Adrenal gland (tissue), 9 donors: ENCODE measurements at regions not wholly inside any gene's neighbourhood (a gene's known extent, or its start where the extent isn't known, plus 50 kb on each side); places are given as distances from the start of the nearest gene placed in this dataset.

Source experiments
- DNase-seq, 7 donors: peaks; one replicate each; pipeline ENCODE4 v3.0.0-alpha.2; 2019 to 2020
- H3K27ac ChIP-seq, 5 donors: fragments of 200-600 bp; sonication (generic) in 4 of 5; 1 replicate in 3 of 5; 2 replicates in 2 of 5; pipeline versions ENCODE4 v1.5.1 to v1.8.0; 2016 to 2020; ENCODE audit warnings: mild to moderate bottlenecking in 1 of 5
- H3K27me3 ChIP-seq: fragments of 200-600 bp; 2 replicates; pipeline ENCODE4 v1.8.0; 2021
- H3K36me3 ChIP-seq, 2 donors: fragments of 200-600 bp; replicated peaks in 1 of 2; 1 replicate in 1 of 2; 2 replicates in 1 of 2; pipeline versions ENCODE4 v1.5.1 to v1.8.0; 2018 to 2022
- H3K4me1 ChIP-seq, 2 donors: fragments of 200-600 bp; replicated peaks in 1 of 2; 1 replicate in 1 of 2; 2 replicates in 1 of 2; pipeline versions ENCODE4 v1.5.1 to v1.8.0; 2018 to 2021
- H3K4me3 ChIP-seq, 4 donors: fragments of 200-600 bp; sonication (generic) in 3 of 4; one replicate each; pipeline ENCODE4 v1.5.1; 2016 to 2018
- H3K9me3 ChIP-seq, 3 donors: fragments of 200-600 bp; sonication (generic) in 1 of 3; replicated peaks in 1 of 3; 1 replicate in 2 of 3; 2 replicates in 1 of 3; pipeline versions ENCODE4 v1.5.1 to v1.8.0; 2016 to 2021
- CTCF ChIP-seq, 6 experiments: fragments of 450-650 bp in 4 of 6; fragments of 200-600 bp in 2 of 6; sonication (generic) in 1 of 6; IDR thresholded peaks; 1 replicate in 5 of 6; 2 replicates in 1 of 6; pipeline versions ENCODE4 v1.5.1 to v1.8.0; 2016 to 2021; ENCODE audit warnings: antibody characterized with exemption in 6 of 6, mild to moderate bottlenecking in 2 of 6, moderate library complexity in 1 of 6
- POLR2A ChIP-seq, 2 donors: fragments of 450-650 bp; IDR thresholded peaks; one replicate each; pipeline ENCODE4 v1.6.1; 2017; ENCODE audit warnings: antibody characterized with exemption in 2 of 2, mild to moderate bottlenecking in 2 of 2, moderate library complexity in 1 of 2
- WGBS, 4 donors: extraction: QIAGEN DNeasy Blood & Tissue Kit in 2 of 4; methylation state at CpG; one replicate each; pipeline versions ENCODE4 v1.1.5 to v1.1.7; 2013 to 2017; 5-methylcytosine and 5-hydroxymethylcytosine counted together
- intact Hi-C, 2 donors: fragments of 100-400 bp; cut with DNase I; formaldehyde crosslinking; loops; one replicate each; pipeline versions ENCODE4 v1.14.1 to v1.15.0; 2022 to 2023
- donor health status: healthy with polysubstance abuse.
- donor health status: Bipolar disorder and iron deficiency.
- donor health status: DM: yes; HTN: yes; CAD: no.
- donor health status: DM: no; HTN: no; CAD: no.
- donor health status: DM: no; HTN: no; CAD: no.

DNA sequence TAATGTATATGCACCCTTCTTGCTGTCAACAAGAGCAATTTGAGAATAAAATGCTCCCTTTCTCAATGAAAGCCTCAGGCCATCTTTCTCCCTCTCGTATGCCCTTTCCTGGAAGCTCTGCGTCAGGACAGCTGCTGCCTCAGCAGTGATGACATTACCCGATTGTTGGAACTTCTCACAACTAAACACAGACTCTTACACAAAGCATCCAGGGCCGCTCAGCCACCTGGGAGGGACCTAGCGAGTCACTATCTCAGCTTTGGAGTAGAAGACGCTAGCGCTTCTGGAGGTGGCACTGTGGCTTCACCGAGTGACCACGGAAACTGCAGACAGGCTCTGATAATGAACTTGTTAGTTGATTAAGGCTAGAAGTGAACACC lies 153.2 kb upstream of the SOX1 start:
- H3K9me3 ChIP-seq: no peaks in the 10 kb centered on the region
- WGBS, 4 donors: 40 to 69% (median 60%) methylated on average over 4 to 9 of the region's 9 CpGs
- TF ChIP-seq POLR2A (IDR thresholded peaks at IDR 0.05): no peak
- no peak for TF ChIP-seq CTCF (IDR thresholded peaks at IDR 0.05)
- DNase-seq: peak in 2 of 7 donors; percentile 5 to 24
- no peaks in the 10 kb centered on the region for H3K36me3 ChIP-seq
- no peak overlapping the region for H3K4me3 ChIP-seq
- no peak overlapping the region for H3K27ac ChIP-seq
- H3K27me3 ChIP-seq: no peaks in the 10 kb centered on the region
- intact Hi-C loops: no loop called here
- no peaks in the 10 kb centered on the region for H3K4me1 ChIP-seq

DNA sequence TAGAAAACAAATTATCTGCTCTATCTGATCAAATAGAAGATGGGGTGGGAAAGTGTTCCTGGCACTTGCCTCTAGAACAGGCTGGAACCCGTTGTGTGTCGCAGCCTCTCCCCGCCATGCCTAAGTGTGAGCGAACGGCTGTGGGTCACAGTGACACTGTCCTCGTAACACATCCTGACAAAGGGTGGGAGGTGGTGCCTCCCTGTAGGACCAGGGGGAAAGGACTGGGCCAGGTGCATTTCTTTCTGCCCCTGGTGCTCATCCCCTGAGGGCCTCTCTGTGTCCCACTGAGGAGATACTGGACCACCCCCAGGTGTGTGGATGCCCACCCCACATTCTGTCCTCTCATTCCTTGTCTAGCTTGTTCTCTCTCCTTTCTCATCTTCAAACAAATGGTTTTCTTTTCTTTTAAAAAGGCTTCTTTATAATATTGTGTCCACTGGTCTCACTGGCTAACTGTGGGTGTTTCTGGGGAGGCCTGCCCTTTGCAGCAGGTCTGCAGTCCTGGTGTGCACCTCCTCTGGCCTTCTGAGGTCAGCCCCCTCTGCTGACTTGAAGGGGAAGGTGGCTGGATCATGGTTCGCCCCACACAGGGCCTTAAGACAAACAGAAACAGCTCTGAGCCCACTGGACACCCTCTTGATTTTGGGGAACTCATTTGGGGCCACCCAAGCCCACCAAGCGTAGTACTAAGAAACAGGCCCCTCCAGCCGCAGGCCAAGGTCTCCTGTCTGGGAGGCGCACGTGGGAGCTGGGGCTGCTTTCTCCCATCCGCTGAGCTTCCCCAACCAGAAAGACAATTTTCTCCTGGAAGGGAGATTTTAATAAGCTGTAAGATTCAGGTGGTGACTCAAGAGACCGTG lies 152.5 kb upstream of the SOX1 start:
- TF ChIP-seq CTCF (IDR thresholded peaks at IDR 0.05) (no peak), POLR2A (IDR thresholded peaks at IDR 0.05) (no peak)
- WGBS, 4 donors: 80 to 88% (median 81%) methylated on average over 10 to 13 of the region's 13 CpGs
- DNase-seq: peak in 3 of 7 donors; percentile 2 to 25 (median 8)

GRCh38 chr13:111915104-111915551 lies 151.8 kb upstream of the SOX1 start:
- DNase-seq: peak in 2 of 7 donors; percentile 2 to 27
- no peak overlapping the region for H3K4me3 ChIP-seq
- 67 to 82% (median 79%) methylated on average over 7 to 12 of the region's 12 CpGs for WGBS, 4 donors
- intact Hi-C loops: no loop called here
- H3K9me3 ChIP-seq: no peaks in the 10 kb centered on the region
- TF ChIP-seq CTCF (IDR thresholded peaks at IDR 0.05) (no peak), POLR2A (IDR thresholded peaks at IDR 0.05) (no peak)
- no peaks in the 10 kb centered on the region for H3K36me3 ChIP-seq
- H3K27me3 ChIP-seq: no peaks in the 10 kb centered on the region
- no peaks in the 10 kb centered on the region for H3K4me1 ChIP-seq
- H3K27ac ChIP-seq: no peak overlapping the region

More for the DNA sequence above, 152.5 kb upstream of the SOX1 start:
- intact Hi-C loops: no loop called here
- H3K27ac ChIP-seq: no peak overlapping the region
- no peaks in the 10 kb centered on the region for H3K36me3 ChIP-seq
- no peaks in the 10 kb centered on the region for H3K9me3 ChIP-seq
- H3K27me3 ChIP-seq: no peaks in the 10 kb centered on the region
- no peak overlapping the region for H3K4me3 ChIP-seq
- no peaks in the 10 kb centered on the region for H3K4me1 ChIP-seq

- no peaks in the 10 kb centered on the region for H3K36me3 ChIP-seq
- peak in 2 of 7 donors; percentile 1 to 3 for DNase-seq
- 62 to 71% (median 66%) methylated on average over 6 of the region's 6 CpGs for WGBS, 4 donors
- H3K9me3 ChIP-seq: no peaks in the 10 kb centered on the region
- H3K4me3 ChIP-seq: no peak overlapping the region
- no peaks in the 10 kb centered on the region for H3K4me1 ChIP-seq
- TF ChIP-seq POLR2A (IDR thresholded peaks at IDR 0.05) (no peak), CTCF (IDR thresholded peaks at IDR 0.05) (no peak)
- intact Hi-C loops: no loop called here
- H3K27me3 ChIP-seq: no peaks in the 10 kb centered on the region
- no peak overlapping the region for H3K27ac ChIP-seq
Observed at GRCh38 chr13:111916201-111916600, 150.7 kb upstream of the SOX1 start.
